Ascending aorta (tissue), 2 donors: ENCODE measurements at regions not wholly inside any gene's neighbourhood (a gene's known extent, or its start where the extent isn't known, plus 50 kb on each side); places are given as distances from the start of the nearest gene placed in this dataset.

Source experiments
- DNase-seq, 2 donors: peaks; one replicate each; pipeline ENCODE4 v3.0.0-alpha.2; 2019; ENCODE audit warnings: low spot score in 2 of 2
- H3K27ac ChIP-seq, 2 donors: fragments of 200-600 bp; sonication (generic); one replicate each; pipeline ENCODE4 v1.5.1; 2016 to 2017; ENCODE audit warnings: mild to moderate bottlenecking in 1 of 2
- H3K27me3 ChIP-seq: fragments of 200-600 bp; sonication (generic); one replicate; pipeline ENCODE4 v1.5.1; 2017
- H3K36me3 ChIP-seq, 2 donors: fragments of 200-600 bp; sonication (generic); one replicate each; pipeline ENCODE4 v1.5.1; 2016
- H3K4me1 ChIP-seq, 2 donors: fragments of 200-600 bp; sonication (generic); one replicate each; pipeline ENCODE4 v1.5.1; 2016 to 2017; ENCODE audit warnings: mild to moderate bottlenecking in 1 of 2
- H3K4me3 ChIP-seq, 2 donors: fragments of 200-600 bp; sonication (generic); one replicate each; pipeline ENCODE4 v1.5.1; 2016 to 2017; ENCODE audit warnings: mild to moderate bottlenecking in 1 of 2
- H3K9me3 ChIP-seq, 2 donors: fragments of 200-600 bp; sonication (generic); one replicate each; pipeline ENCODE4 v1.5.1; 2016
- intact Hi-C: fragments of 100-400 bp; cut with DNase I; formaldehyde crosslinking; loops from one replicate; pipeline ENCODE4 v1.15.1; 2023
- TF ChIP-seq, protein P1 (sequence below), 3 experiments: fragments of 200-600 bp in 2 of 3; fragments of 450-650 bp in 1 of 3; sonication (generic) in 2 of 3; IDR thresholded peaks; one replicate each; pipeline ENCODE4 v1.5.1; 2016 to 2019; ENCODE audit warnings: antibody characterized with exemption in 3 of 3, mild to moderate bottlenecking in 1 of 3, moderate library complexity in 1 of 3

- no peaks in the 10 kb centered on the region for H3K36me3 ChIP-seq
- DNase-seq, result no peak
- H3K27me3 ChIP-seq, result no peaks in the 10 kb centered on the region
- H3K9me3 ChIP-seq, result no peaks in the 10 kb centered on the region
- intact Hi-C loops, result no loop called here
- no peak overlapping the region for H3K27ac ChIP-seq
- no peak overlapping the region for H3K4me3 ChIP-seq
- no peaks in the 10 kb centered on the region for H3K4me1 ChIP-seq
- TF ChIP-seq, protein P1, sequence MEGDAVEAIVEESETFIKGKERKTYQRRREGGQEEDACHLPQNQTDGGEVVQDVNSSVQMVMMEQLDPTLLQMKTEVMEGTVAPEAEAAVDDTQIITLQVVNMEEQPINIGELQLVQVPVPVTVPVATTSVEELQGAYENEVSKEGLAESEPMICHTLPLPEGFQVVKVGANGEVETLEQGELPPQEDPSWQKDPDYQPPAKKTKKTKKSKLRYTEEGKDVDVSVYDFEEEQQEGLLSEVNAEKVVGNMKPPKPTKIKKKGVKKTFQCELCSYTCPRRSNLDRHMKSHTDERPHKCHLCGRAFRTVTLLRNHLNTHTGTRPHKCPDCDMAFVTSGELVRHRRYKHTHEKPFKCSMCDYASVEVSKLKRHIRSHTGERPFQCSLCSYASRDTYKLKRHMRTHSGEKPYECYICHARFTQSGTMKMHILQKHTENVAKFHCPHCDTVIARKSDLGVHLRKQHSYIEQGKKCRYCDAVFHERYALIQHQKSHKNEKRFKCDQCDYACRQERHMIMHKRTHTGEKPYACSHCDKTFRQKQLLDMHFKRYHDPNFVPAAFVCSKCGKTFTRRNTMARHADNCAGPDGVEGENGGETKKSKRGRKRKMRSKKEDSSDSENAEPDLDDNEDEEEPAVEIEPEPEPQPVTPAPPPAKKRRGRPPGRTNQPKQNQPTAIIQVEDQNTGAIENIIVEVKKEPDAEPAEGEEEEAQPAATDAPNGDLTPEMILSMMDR (IDR thresholded peaks at IDR 0.05), result no peak
These were observed 241.8 kb downstream of the TTLL2 start for GRCh38 chr6:167566711-167567141.

- intact Hi-C loops, result no loop called here
- H3K36me3 ChIP-seq, result no peaks in the 10 kb centered on the region
- TF ChIP-seq, protein P1 (IDR thresholded peaks at IDR 0.05), result no peak
- no peaks in the 10 kb centered on the region for H3K4me1 ChIP-seq
- no peak overlapping the region for H3K27ac ChIP-seq
- no peaks in the 10 kb centered on the region for H3K27me3 ChIP-seq
- no peaks in the 10 kb centered on the region for H3K9me3 ChIP-seq
- H3K4me3 ChIP-seq, result no peak overlapping the region
- no peak for DNase-seq
These were observed 242.5 kb downstream of the TTLL2 start for GRCh38 chr6:167567142-167568033.

GRCh38 chr6:167568407-167569024, 243.6 kb downstream of the TTLL2 start:
- DNase-seq, result no peak
- Histone ChIP-seq H3K9me3 (no peaks in the 10 kb centered on the region), H3K4me3 (no peak overlapping the region), H3K4me1 (peaks cover 3 to 4% of the 10 kb centered on the region in 2 donors), H3K27ac (no peak overlapping the region), H3K27me3 (no peaks in the 10 kb centered on the region), H3K36me3 (no peaks in the 10 kb centered on the region)
- TF ChIP-seq, protein P1 (IDR thresholded peaks at IDR 0.05), result no peak
- intact Hi-C loops, result no loop called here

DNA sequence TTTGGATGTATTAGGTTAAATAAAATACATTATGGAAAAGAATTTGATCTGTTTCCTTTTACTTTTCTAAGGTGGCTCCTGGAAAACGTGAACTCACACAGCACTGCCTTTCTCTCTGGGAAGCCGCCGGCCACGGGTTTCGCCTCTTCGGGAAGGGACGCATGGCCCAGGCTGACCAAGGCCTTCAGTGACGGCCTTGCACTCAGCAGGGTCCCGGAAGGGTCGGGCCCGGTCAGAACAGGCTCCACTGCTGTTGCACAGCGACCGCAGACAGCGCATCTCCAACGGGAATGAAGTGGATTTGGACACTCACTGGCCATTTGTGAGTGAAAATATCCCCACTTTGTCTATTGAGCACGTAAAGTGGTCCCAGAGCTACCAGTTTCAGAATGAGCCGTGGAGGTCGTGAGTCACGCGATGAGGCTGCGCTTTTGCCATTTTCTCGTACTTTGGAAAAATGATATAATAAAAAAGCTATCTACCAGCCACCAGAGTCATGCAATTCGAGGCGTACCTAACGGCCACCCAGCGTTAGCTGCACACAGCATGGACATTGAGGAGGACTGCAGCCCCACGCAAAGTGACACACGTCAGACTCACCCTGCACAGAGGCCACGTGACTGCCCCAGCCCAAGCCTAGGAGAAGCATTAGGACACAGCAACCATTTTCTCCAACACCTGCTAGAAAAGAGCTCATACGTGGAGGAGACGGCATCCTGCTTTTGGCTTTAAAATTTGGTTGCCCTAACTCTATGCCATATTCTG, 244.3 kb downstream of the TTLL2 start:
- Histone ChIP-seq H3K27me3 (no peaks in the 10 kb centered on the region), H3K27ac (no peak overlapping the region), H3K4me3 (no peak overlapping the region), H3K36me3 (no peaks in the 10 kb centered on the region), H3K4me1 (peaks cover 4 to 8% of the 10 kb centered on the region in 2 donors), H3K9me3 (no peaks in the 10 kb centered on the region)
- intact Hi-C loops, result no loop called here
- no peak for DNase-seq
- TF ChIP-seq, protein P1 (IDR thresholded peaks at IDR 0.05), result no peak

GRCh38 chr6:167569879-167570278, 245.0 kb downstream of the TTLL2 start:
- intact Hi-C loops, result no loop called here
- Histone ChIP-seq H3K4me3 (no peak overlapping the region), H3K36me3 (no peaks in the 10 kb centered on the region), H3K4me1 (peaks cover 4 to 15% of the 10 kb centered on the region in 2 donors), H3K9me3 (no peaks in the 10 kb centered on the region), H3K27me3 (no peaks in the 10 kb centered on the region), H3K27ac (no peak overlapping the region)
- TF ChIP-seq, protein P1 (IDR thresholded peaks at IDR 0.05), result no peak
- DNase-seq, result no peak
